Peyer's patch (tissue), 4 donors: ENCODE measurements at regions not wholly inside any gene's neighbourhood (a gene's known extent, or its start where the extent isn't known, plus 50 kb on each side); places are given as distances from the start of the nearest gene placed in this dataset.
"Not testable (repeated sequence)": the region's sequence is repeated elsewhere in the genome, so short reads cannot be mapped to it uniquely, and the experiment has no call there.

Source experiments
- DNase-seq, 3 donors: peaks; one replicate each; pipeline ENCODE4 v3.0.0-alpha.2; 2017 to 2019
- H3K27ac ChIP-seq, 4 donors: fragments of 200-600 bp; sonication (generic); one replicate each; pipeline ENCODE4 v1.5.1; 2016 to 2019
- H3K27me3 ChIP-seq, 2 donors: fragments of 200-600 bp; sonication (generic); one replicate each; pipeline ENCODE4 v1.5.1; 2019
- H3K36me3 ChIP-seq, 3 donors: fragments of 200-600 bp; sonication (generic); one replicate each; pipeline ENCODE4 v1.5.1; 2016 to 2019
- H3K4me1 ChIP-seq, 4 donors: fragments of 200-600 bp; sonication (generic); one replicate each; pipeline ENCODE4 v1.5.1; 2016 to 2019
- H3K4me3 ChIP-seq, 4 donors: fragments of 200-600 bp; sonication (generic); 1 replicate in 3 of 4; 2 replicates in 1 of 4; pipeline ENCODE4 v1.5.1; 2016 to 2019; ENCODE audit warnings: mild to moderate bottlenecking in 1 of 4
- H3K9me3 ChIP-seq, 4 donors: fragments of 200-600 bp; sonication (generic); one replicate each; pipeline ENCODE4 v1.5.1; 2016 to 2019; ENCODE audit warnings: mild to moderate bottlenecking in 1 of 4
- CTCF ChIP-seq, 6 experiments: fragments of 450-650 bp in 4 of 6; fragments of 200-600 bp in 2 of 6; sonication (generic) in 1 of 6; IDR thresholded peaks; one replicate each; pipeline ENCODE4 v1.5.1; 2017 to 2019; ENCODE audit warnings: antibody characterized with exemption in 6 of 6, mild to moderate bottlenecking in 3 of 6, moderate library complexity in 1 of 6
- POLR2A ChIP-seq, 2 donors: fragments of 450-650 bp; IDR thresholded peaks; one replicate each; pipeline ENCODE4 v1.5.1; 2017; ENCODE audit warnings: antibody characterized with exemption in 2 of 2, mild to moderate bottlenecking in 2 of 2, moderate library complexity in 2 of 2

DNA sequence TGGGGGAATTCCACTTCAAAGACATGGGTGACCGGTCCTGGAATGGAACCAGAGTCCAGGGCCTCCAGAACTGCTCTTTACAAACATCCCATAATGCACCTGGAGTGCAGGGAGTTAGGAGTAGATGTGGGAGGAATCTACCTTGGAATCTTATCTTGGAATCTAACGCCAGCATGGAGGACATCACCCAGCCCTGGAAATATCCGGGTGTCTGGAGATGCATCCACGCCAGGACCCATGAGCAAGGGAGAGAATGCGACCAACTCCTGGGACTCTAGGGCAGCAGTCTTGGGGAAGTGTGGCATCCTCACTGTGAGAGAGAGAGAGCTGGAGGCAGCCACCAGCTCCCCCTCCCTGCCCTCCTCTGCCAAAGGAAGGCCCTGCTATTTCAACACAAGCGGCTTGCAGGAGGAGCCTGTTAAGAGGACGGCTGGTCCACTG is 211.8 kb downstream of the UQCRFS1 start:
- no peaks in the 10 kb centered on the region for H3K4me1 ChIP-seq
- no peaks in the 10 kb centered on the region for H3K27me3 ChIP-seq
- H3K36me3 ChIP-seq = no peaks in the 10 kb centered on the region
- no peak for TF ChIP-seq POLR2A (IDR thresholded peaks at IDR 0.05)
- no peak for TF ChIP-seq CTCF (IDR thresholded peaks at IDR 0.05)
- H3K4me3 ChIP-seq = no peak overlapping the region
- no peak for DNase-seq
- H3K27ac ChIP-seq = no peak overlapping the region
- no peaks in the 10 kb centered on the region for H3K9me3 ChIP-seq

DNA sequence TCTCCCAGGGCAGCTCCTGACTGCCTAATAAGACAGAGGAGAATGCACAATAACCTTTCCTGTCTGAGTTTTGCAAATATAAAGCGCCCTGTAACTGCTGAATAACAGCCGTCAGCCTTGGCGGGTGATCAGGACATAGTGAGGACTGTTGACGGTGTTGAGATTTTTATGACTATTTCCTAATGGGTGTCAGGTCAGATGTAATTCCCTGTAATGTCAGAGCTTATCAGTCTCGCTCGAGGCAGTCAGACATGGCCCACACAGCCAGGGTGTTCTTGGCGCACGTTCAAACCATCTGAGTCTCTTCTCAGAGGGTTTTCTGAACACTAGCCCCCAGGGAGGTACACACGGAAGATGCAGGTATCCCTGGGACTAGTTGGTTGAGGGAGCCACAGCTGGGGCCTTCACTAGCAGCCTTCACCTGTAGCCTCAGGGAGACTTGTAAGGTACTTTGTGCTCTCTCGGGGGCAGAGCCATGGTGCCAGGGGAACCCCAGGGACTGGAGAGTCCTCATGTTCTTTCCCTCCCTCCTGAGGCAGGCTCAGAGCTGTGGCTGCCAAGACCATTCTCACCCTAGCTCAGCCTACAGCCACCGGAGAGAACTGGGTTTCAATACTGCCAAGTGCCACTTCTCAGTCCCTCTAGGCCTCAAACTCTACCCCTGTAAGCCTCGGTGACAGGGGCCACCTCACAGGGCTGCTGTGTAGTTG is 213.1 kb downstream of the UQCRFS1 start:
- no peaks in the 10 kb centered on the region for H3K36me3 ChIP-seq
- H3K27me3 ChIP-seq = no peaks in the 10 kb centered on the region
- no peak overlapping the region for H3K4me3 ChIP-seq
- H3K9me3 ChIP-seq = peaks cover 0 to 3% (median 0%) of the 10 kb centered on the region in 4 donors
- no peaks in the 10 kb centered on the region for H3K4me1 ChIP-seq
- DNase-seq = no peak
- TF ChIP-seq CTCF (IDR thresholded peaks at IDR 0.05) = no peak
- no peak for TF ChIP-seq POLR2A (IDR thresholded peaks at IDR 0.05)
- no peak overlapping the region for H3K27ac ChIP-seq

- Histone ChIP-seq H3K27ac (no peak overlapping the region), H3K4me3 (no peak overlapping the region), H3K4me1 (no peaks in the 10 kb centered on the region), H3K27me3 (no peaks in the 10 kb centered on the region), H3K36me3 (no peaks in the 10 kb centered on the region), H3K9me3 (peaks cover 0 to 3% (median 0%) of the 10 kb centered on the region in 4 donors)
- no peak for DNase-seq
- TF ChIP-seq CTCF (IDR thresholded peaks at IDR 0.05) (no peak), POLR2A (IDR thresholded peaks at IDR 0.05) (no peak)
Observed at GRCh38 chr19:28998974-28999373, 214.0 kb downstream of the UQCRFS1 start.

GRCh38 chr19:28997866-28998265 is 215.1 kb downstream of the UQCRFS1 start:
- not testable (repeated sequence) for H3K27ac ChIP-seq, H3K36me3 ChIP-seq, H3K4me1 ChIP-seq, H3K9me3 ChIP-seq, H3K4me3 ChIP-seq, DNase-seq, H3K27me3 ChIP-seq

GRCh38 chr19:28990522-28990921 is 222.4 kb downstream of the UQCRFS1 start:
- no peak for DNase-seq
- no peak overlapping the region for H3K4me3 ChIP-seq
- H3K27ac ChIP-seq = no peak overlapping the region
- peaks cover 0 to 10% (median 0%) of the 10 kb centered on the region in 4 donors for H3K9me3 ChIP-seq
- no peaks in the 10 kb centered on the region for H3K4me1 ChIP-seq
- H3K36me3 ChIP-seq = no peaks in the 10 kb centered on the region
- no peaks in the 10 kb centered on the region for H3K27me3 ChIP-seq
- TF ChIP-seq CTCF (IDR thresholded peaks at IDR 0.05) (no peak), POLR2A (IDR thresholded peaks at IDR 0.05) (no peak)

GRCh38 chr19:28989739-28990138 is 223.2 kb downstream of the UQCRFS1 start:
- DNase-seq = no peak
- H3K9me3 ChIP-seq = peaks cover 0 to 7% (median 0%) of the 10 kb centered on the region in 4 donors
- no peaks in the 10 kb centered on the region for H3K36me3 ChIP-seq
- H3K4me1 ChIP-seq = no peaks in the 10 kb centered on the region
- no peak overlapping the region for H3K4me3 ChIP-seq
- no peak overlapping the region for H3K27ac ChIP-seq
- no peaks in the 10 kb centered on the region for H3K27me3 ChIP-seq
- TF ChIP-seq POLR2A (IDR thresholded peaks at IDR 0.05) (no peak), CTCF (IDR thresholded peaks at IDR 0.05) (no peak)
